ENCODE measurements at regions not wholly inside any gene's neighbourhood (a gene's known extent, or its start where the extent isn't known, plus 50 kb on each side); places are given as distances from the start of the nearest gene placed in this dataset.
A peak's percentile ranks its signal among the peaks of the same experiment; 100 is the strongest.

DNA sequence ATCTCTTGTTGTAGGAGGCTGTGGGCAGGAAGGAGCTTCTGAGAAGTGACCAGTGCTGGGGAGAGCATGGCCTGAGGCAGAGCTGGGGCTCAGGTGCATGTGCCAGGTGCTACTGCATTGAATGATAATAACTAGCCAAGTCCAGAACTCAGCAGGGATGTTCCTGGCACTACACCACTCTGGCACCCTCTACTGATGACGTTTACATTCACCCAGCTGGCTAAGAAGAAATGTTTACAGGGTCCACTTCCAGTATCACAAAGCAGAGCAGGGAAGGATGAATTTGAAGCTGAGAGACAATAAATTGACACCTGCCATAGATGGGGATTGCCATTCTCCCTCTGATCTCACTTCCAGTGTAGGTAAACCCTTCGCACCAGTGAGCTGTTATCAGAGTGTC is 411.8 kb downstream of the SETD4 start:
- no peaks in the 10 kb centered on the region for H3K36me3 ChIP-seq (ENCODE audit: control insufficient read depth in 4 of 4, insufficient read depth in 4 of 4, low read length in 4 of 4)
- H3K4me1 ChIP-seq (ENCODE audit: control insufficient read depth in 5 of 5, insufficient read depth in 5 of 5, low read length in 5 of 5) = peaks cover 0 to 2% (median 0%) of the 10 kb centered on the region in 5 donors
- DNase-seq = peak in 1 of 3 donors; percentile 2
- 37 to 63% methylated on average over 2 of the region's 2 CpGs for WGBS, 2 donors
- no peaks in the 10 kb centered on the region for H3K27me3 ChIP-seq (ENCODE audit: control insufficient read depth in 3 of 3, insufficient read depth in 3 of 3, low read length in 2 of 3)
- H3K27ac ChIP-seq (ENCODE audit: low read depth in 1 of 2, low read length in 1 of 2) = no peak overlapping the region
- no peak overlapping the region for H3K4me3 ChIP-seq
- TF ChIP-seq, protein P1, sequence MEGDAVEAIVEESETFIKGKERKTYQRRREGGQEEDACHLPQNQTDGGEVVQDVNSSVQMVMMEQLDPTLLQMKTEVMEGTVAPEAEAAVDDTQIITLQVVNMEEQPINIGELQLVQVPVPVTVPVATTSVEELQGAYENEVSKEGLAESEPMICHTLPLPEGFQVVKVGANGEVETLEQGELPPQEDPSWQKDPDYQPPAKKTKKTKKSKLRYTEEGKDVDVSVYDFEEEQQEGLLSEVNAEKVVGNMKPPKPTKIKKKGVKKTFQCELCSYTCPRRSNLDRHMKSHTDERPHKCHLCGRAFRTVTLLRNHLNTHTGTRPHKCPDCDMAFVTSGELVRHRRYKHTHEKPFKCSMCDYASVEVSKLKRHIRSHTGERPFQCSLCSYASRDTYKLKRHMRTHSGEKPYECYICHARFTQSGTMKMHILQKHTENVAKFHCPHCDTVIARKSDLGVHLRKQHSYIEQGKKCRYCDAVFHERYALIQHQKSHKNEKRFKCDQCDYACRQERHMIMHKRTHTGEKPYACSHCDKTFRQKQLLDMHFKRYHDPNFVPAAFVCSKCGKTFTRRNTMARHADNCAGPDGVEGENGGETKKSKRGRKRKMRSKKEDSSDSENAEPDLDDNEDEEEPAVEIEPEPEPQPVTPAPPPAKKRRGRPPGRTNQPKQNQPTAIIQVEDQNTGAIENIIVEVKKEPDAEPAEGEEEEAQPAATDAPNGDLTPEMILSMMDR (IDR thresholded peaks at IDR 0.05; ENCODE audit: control extremely low read depth, extremely low read depth) = no peak
- no peaks in the 10 kb centered on the region for H3K9me3 ChIP-seq (ENCODE audit: control insufficient read depth in 4 of 4, insufficient read depth in 3 of 4, low read length in 3 of 4)
- no peak for ATAC-seq (ENCODE audit: insufficient read depth, low FRiP score)
- no peak overlapping the region for H3K9ac ChIP-seq (ENCODE audit: insufficient read depth in 1 of 2, low read length in 2 of 2)

DNA sequence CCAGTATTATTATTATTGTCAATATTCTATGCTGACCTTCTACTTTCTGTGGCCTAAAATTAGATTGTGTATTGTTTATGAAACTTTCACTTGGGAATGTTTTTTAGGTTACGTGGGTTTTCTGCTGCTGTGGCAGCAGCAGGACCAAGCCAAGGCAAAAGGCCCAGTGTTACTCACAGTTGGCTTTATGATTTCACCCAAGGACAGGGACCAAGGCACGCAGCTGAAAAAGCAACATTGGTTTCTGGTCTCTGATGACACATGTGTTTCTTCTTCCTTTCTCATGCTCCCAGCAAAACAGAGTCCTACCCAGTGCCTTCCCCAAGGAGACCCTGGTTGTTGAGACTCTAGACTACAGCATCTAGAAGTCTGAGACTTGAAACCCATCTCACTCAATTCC is 413.7 kb downstream of the SETD4 start:
- Histone ChIP-seq H3K9ac (ENCODE audit: insufficient read depth in 1 of 2, low read length in 2 of 2) (no peak overlapping the region), H3K9me3 (ENCODE audit: control insufficient read depth in 4 of 4, insufficient read depth in 3 of 4, low read length in 3 of 4) (no peaks in the 10 kb centered on the region), H3K4me3 (no peak overlapping the region), H3K27me3 (ENCODE audit: control insufficient read depth in 3 of 3, insufficient read depth in 3 of 3, low read length in 2 of 3) (no peaks in the 10 kb centered on the region), H3K27ac (ENCODE audit: low read depth in 1 of 2, low read length in 1 of 2) (no peak overlapping the region), H3K4me1 (ENCODE audit: control insufficient read depth in 5 of 5, insufficient read depth in 5 of 5, low read length in 5 of 5) (peaks cover 0 to 2% (median 0%) of the 10 kb centered on the region in 5 donors), H3K36me3 (ENCODE audit: control insufficient read depth in 4 of 4, insufficient read depth in 4 of 4, low read length in 4 of 4) (no peaks in the 10 kb centered on the region)
- no peak for ATAC-seq (ENCODE audit: insufficient read depth, low FRiP score)
- TF ChIP-seq, protein P1 (IDR thresholded peaks at IDR 0.05; ENCODE audit: control extremely low read depth, extremely low read depth) = no peak
- no peak for DNase-seq
- WGBS, 2 donors = 82 to 100% methylated on average over 2 of the region's 2 CpGs

DNA sequence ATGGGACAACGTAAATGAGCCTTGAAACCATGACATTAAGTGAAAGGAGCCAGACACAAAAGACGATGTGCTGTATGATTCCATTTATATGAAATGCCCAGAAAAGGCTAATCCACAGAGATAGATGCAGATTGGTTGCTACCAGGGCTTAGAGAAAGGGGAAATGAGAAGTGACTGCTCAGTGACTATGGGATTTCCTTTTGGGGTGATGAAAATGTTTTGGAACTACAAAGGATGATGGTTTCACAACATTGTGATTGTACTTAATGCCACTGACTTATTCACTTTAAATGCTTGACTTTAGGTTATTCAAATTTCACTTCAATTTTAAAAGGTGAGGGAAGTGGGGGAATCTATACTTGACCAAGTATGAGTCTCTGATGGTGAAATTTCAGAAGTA is 414.3 kb downstream of the SETD4 start:
- ATAC-seq (ENCODE audit: insufficient read depth, low FRiP score) (no peak), DNase-seq (no peak)
- Histone ChIP-seq H3K4me3 (no peak overlapping the region), H3K27ac (ENCODE audit: low read depth in 1 of 2, low read length in 1 of 2) (no peak overlapping the region), H3K27me3 (ENCODE audit: control insufficient read depth in 3 of 3, insufficient read depth in 3 of 3, low read length in 2 of 3) (no peaks in the 10 kb centered on the region), H3K4me1 (ENCODE audit: control insufficient read depth in 5 of 5, insufficient read depth in 5 of 5, low read length in 5 of 5) (peaks cover 0 to 2% (median 0%) of the 10 kb centered on the region in 5 donors), H3K9ac (ENCODE audit: insufficient read depth in 1 of 2, low read length in 2 of 2) (no peak overlapping the region), H3K36me3 (ENCODE audit: control insufficient read depth in 4 of 4, insufficient read depth in 4 of 4, low read length in 4 of 4) (no peaks in the 10 kb centered on the region), H3K9me3 (ENCODE audit: control insufficient read depth in 4 of 4, insufficient read depth in 3 of 4, low read length in 3 of 4) (no peaks in the 10 kb centered on the region)
- 86 to 95% methylated on average over 2 of the region's 2 CpGs for WGBS, 2 donors
- TF ChIP-seq, protein P1 (IDR thresholded peaks at IDR 0.05; ENCODE audit: control extremely low read depth, extremely low read depth) = no peak

DNA sequence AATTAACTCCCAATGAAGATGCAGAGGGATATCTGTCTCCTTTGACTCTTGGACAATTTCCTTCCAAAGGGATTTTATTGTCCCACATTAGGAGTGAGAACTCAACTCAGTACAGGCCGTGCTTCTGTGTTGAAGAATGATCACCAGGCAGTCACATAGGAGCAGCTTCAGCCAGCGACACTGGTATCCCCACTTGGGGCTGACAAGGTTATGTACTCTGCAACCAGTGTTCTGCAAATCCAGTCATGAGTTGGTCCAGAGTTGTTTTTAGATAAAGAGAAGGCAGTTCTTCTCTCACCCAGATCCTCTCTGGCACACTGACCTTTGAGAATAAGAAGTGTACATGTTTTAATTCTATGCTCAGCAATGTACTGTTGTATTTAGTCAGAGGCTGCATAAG is 415.8 kb downstream of the SETD4 start:
- ATAC-seq (ENCODE audit: insufficient read depth, low FRiP score) = no peak
- peaks cover 0 to 2% (median 0%) of the 10 kb centered on the region in 5 donors for H3K4me1 ChIP-seq (ENCODE audit: control insufficient read depth in 5 of 5, insufficient read depth in 5 of 5, low read length in 5 of 5)
- H3K9ac ChIP-seq (ENCODE audit: insufficient read depth in 1 of 2, low read length in 2 of 2) = no peak overlapping the region
- H3K36me3 ChIP-seq (ENCODE audit: control insufficient read depth in 4 of 4, insufficient read depth in 4 of 4, low read length in 4 of 4) = no peaks in the 10 kb centered on the region
- TF ChIP-seq, protein P1 (IDR thresholded peaks at IDR 0.05; ENCODE audit: control extremely low read depth, extremely low read depth) = no peak
- H3K27ac ChIP-seq (ENCODE audit: low read depth in 1 of 2, low read length in 1 of 2) = no peak overlapping the region
- no peak for DNase-seq
- peaks cover 0 to 2% (median 0%) of the 10 kb centered on the region in 3 donors for H3K27me3 ChIP-seq (ENCODE audit: control insufficient read depth in 3 of 3, insufficient read depth in 3 of 3, low read length in 2 of 3)
- 92 to 93% methylated on average over 2 of the region's 2 CpGs for WGBS, 2 donors
- H3K9me3 ChIP-seq (ENCODE audit: control insufficient read depth in 4 of 4, insufficient read depth in 3 of 4, low read length in 3 of 4) = no peaks in the 10 kb centered on the region
- H3K4me3 ChIP-seq = no peak overlapping the region
